OCI-LY7 (cell line): ENCODE measurements at regions not wholly inside any gene's neighbourhood (a gene's known extent, or its start where the extent isn't known, plus 50 kb on each side); places are given as distances from the start of the nearest gene placed in this dataset.
A peak's percentile ranks its signal among the peaks of the same experiment; 100 is the strongest.

ENCODE experiments used
- BruUV-seq: library from RNA; stranded (reverse); fragments of 400-500 nt; replicated peaks from 2 replicates; lab custom pipeline; 2021; lab: Mats Ljungman, UMichigan
- CTCF ChIA-PET: fragments of 300-600 bp; sonication (Branson Sonifier 250); formaldehyde crosslinking; loops from one replicate; lab custom pipeline; 2022; ENCODE audit warnings: antibody characterized with exemption; ENCODE audit not compliant: unreplicated experiment; lab: Charles Lee
- POLR2A ChIA-PET: fragments of 300-600 bp; sonication (Branson Sonifier 250); formaldehyde crosslinking; loops from one replicate; lab custom pipeline; 2022; ENCODE audit warnings: antibody characterized with exemption; lab: Charles Lee
- DNase-seq: peaks from one replicate; pipeline ENCODE4 v3.0.0-alpha.2; 2015; ENCODE audit warnings: low spot score
- H2AFZ ChIP-seq: fragments of 200-600 bp; sonication (generic), shearing (Covaris generic); 2 replicates; pipeline ENCODE4 v1.6.1; 2014; ENCODE audit warnings: mild to moderate bottlenecking, antibody characterized with exemption, low read length, moderate library complexity
- H3K27ac ChIP-seq: fragments of 200-600 bp; sonication (generic); 2 replicates; pipeline ENCODE4 v1.5.1; 2014; ENCODE audit warnings: mixed run types, low read depth, mild to moderate bottlenecking, moderate library complexity, low read length, inconsistent platforms; ENCODE audit not compliant: poor library complexity, severe bottlenecking
- H3K36me3 ChIP-seq: fragments of 200-600 bp; sonication (generic); 2 replicates; pipeline ENCODE4 v1.6.1; 2014; ENCODE audit warnings: mild to moderate bottlenecking, antibody characterized with exemption, low read length, moderate library complexity, mixed read lengths; ENCODE audit not compliant: insufficient read depth
- H3K4me1 ChIP-seq: fragments of 200-600 bp; sonication (generic); 2 replicates; pipeline ENCODE4 v1.5.1; 2014; ENCODE audit warnings: mild to moderate bottlenecking, low read length; ENCODE audit not compliant: insufficient read depth, poor library complexity, severe bottlenecking
- H3K4me2 ChIP-seq: fragments of 200-600 bp; sonication (generic); 2 replicates; pipeline ENCODE4 v1.6.1; 2014; ENCODE audit warnings: mild to moderate bottlenecking, low read length
- H3K4me3 ChIP-seq: fragments of 200-600 bp; sonication (generic); 2 replicates; pipeline ENCODE4 v1.5.1; 2014; ENCODE audit warnings: mild to moderate bottlenecking, low read depth, low read length; ENCODE audit not compliant: poor library complexity, severe bottlenecking
- H3K79me2 ChIP-seq: fragments of 200-600 bp; sonication (generic); 2 replicates; pipeline ENCODE4 v1.6.1; 2016; ENCODE audit warnings: low read depth, mild to moderate bottlenecking, low read length, moderate library complexity, mixed read lengths; ENCODE audit not compliant: insufficient read depth
- H3K9me2 ChIP-seq: fragments of 200-600 bp; sonication (generic); 2 replicates; pipeline ENCODE4 v1.6.1; 2016; ENCODE audit warnings: mild to moderate bottlenecking, low read length, mixed read lengths; ENCODE audit not compliant: insufficient read depth
- H3K9me3 ChIP-seq: fragments of 200-600 bp; sonication (generic); 2 replicates; pipeline ENCODE4 v1.6.1; 2014; ENCODE audit warnings: mild to moderate bottlenecking, mixed run types, low read length, mixed read lengths
- H4K20me1 ChIP-seq: fragments of 200-600 bp; sonication (generic); 2 replicates; pipeline ENCODE4 v1.6.1; 2014; ENCODE audit warnings: mild to moderate bottlenecking, antibody characterized with exemption, low read length, moderate library complexity, mixed read lengths; ENCODE audit not compliant: insufficient read depth
- EZH2phosphoT487 ChIP-seq: fragments of 200-600 bp; sonication (generic); IDR thresholded peaks from 2 replicates; pipeline ENCODE4 v1.6.1; 2018; ENCODE audit warnings: low read depth, borderline replicate concordance, mild to moderate bottlenecking, mixed run types, antibody characterized with exemption, low read length, moderate library complexity, mixed read lengths
- intact Hi-C: fragments of 100-400 bp; cut with micrococcal nuclease; formaldehyde crosslinking; loops from one replicate; pipeline ENCODE4 v1.10.0; 2022; ENCODE audit not compliant: unreplicated experiment
- TF ChIP-seq, protein P1 (sequence below): fragments of 200-600 bp; sonication (generic); conservative IDR thresholded peaks from 2 replicates; pipeline ENCODE4 v1.5.1; 2014; ENCODE audit warnings: mild to moderate bottlenecking, antibody characterized with exemption, low read length, moderate library complexity, mixed read lengths

DNA sequence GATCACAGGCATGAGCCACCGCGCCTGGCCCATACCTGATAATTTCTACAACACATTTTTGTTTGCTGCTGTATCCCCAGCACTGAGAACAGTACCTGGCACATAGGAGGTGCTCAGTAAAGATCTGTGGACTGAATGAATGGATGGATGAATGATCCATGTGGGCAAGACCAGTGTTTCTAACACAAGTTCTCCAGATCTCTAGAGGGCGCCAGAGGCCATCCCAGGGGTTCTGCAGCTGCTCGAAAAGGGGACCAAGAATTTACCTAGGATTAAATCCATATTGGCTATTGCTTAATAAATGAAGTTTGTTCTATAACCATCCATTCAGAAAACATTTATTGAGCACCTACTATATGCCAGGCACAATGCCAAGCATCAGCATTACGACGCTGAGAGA is 167.7 kb downstream of the ACTL8 start:
- Histone ChIP-seq H3K4me2 (no peak overlapping the region), H3K36me3 (no peaks in the 10 kb centered on the region), H4K20me1 (no peaks in the 10 kb centered on the region), H3K4me3 (no peak overlapping the region), H3K4me1 (no peaks in the 10 kb centered on the region), H3K27ac (no peak overlapping the region), H3K9me3 (no peaks in the 10 kb centered on the region), H3K9me2 (no peaks in the 10 kb centered on the region), H2AFZ (no peak overlapping the region), H3K79me2 (no peaks in the 10 kb centered on the region)
- ChIA-PET POLR2A (interaction anchor here (0.6 kb wide), 1 partner anchor 178 kb away, joined by 3 read pairs; no protein-coding TSS in a partner anchor), CTCF (no interaction called here)
- no TSS peak for BruUV-seq
- DNase-seq: peak; percentile 61
- no peak for TF ChIP-seq EZH2phosphoT487
- TF ChIP-seq, protein P1, sequence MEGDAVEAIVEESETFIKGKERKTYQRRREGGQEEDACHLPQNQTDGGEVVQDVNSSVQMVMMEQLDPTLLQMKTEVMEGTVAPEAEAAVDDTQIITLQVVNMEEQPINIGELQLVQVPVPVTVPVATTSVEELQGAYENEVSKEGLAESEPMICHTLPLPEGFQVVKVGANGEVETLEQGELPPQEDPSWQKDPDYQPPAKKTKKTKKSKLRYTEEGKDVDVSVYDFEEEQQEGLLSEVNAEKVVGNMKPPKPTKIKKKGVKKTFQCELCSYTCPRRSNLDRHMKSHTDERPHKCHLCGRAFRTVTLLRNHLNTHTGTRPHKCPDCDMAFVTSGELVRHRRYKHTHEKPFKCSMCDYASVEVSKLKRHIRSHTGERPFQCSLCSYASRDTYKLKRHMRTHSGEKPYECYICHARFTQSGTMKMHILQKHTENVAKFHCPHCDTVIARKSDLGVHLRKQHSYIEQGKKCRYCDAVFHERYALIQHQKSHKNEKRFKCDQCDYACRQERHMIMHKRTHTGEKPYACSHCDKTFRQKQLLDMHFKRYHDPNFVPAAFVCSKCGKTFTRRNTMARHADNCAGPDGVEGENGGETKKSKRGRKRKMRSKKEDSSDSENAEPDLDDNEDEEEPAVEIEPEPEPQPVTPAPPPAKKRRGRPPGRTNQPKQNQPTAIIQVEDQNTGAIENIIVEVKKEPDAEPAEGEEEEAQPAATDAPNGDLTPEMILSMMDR: peak; percentile 85
- intact Hi-C loops: loop anchor here (1.0 to 5.0 kb wide), 4 partner anchors 177 to 654 kb away; no protein-coding TSS in a partner anchor

DNA sequence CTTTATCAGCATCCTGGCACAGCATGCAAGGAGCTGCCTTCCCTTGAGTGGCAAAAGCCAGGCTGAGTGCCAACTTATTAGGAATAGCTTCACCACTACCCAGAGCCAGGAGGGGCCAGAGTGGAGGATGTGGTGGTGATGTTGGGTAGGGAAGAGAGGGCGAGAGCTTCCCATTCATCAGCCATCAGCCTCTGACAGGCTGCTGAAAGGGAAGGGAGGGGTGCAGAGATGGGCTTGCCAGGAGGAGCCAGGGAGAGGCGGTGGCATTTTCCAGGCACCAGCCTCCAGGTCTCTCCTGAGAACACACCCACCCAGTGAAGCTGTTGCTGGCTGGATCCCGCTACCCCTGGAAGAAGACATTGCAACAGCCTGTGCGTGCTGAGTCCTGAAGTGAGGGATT is 168.5 kb downstream of the ACTL8 start:
- no peaks in the 10 kb centered on the region for H3K9me2 ChIP-seq
- no TSS peak for BruUV-seq
- H2AFZ ChIP-seq: no peak overlapping the region
- no peaks in the 10 kb centered on the region for H3K79me2 ChIP-seq
- no peaks in the 10 kb centered on the region for H3K36me3 ChIP-seq
- no peak for TF ChIP-seq EZH2phosphoT487
- TF ChIP-seq, protein P1: no peak
- H3K27ac ChIP-seq: no peak overlapping the region
- no peak overlapping the region for H3K4me3 ChIP-seq
- POLR2A ChIA-PET: no interaction called here
- no peaks in the 10 kb centered on the region for H3K9me3 ChIP-seq
- H4K20me1 ChIP-seq: no peaks in the 10 kb centered on the region
- DNase-seq: no peak
- H3K4me2 ChIP-seq: no peak overlapping the region
- intact Hi-C loops: loop anchor here (1.0 to 5.0 kb wide), 4 partner anchors 177 to 654 kb away; no protein-coding TSS in a partner anchor
- CTCF ChIA-PET: no interaction called here
- H3K4me1 ChIP-seq: no peaks in the 10 kb centered on the region

DNA sequence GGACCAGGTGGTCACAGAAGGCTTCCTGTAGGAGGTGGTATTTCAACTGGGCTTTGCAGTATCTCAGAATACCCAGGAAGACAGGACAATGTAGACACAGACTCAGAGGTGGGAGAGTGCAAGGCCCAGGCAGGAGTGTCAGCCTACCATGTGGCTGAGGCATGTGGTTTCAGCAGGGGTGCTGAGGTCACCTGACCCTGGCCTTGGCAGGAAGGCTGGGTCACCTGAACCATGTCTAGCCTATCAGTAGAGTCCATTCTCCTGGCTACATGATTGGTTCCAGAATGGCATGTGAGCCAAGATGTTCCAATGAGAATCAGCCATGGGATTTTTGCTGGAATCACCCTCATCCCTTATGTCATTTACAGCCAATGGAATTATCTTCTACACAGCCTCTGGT is 169.4 kb downstream of the ACTL8 start:
- TF ChIP-seq, protein P1: no peak
- no peak for TF ChIP-seq EZH2phosphoT487
- DNase-seq: no peak
- no TSS peak for BruUV-seq
- no peak overlapping the region for H3K4me3 ChIP-seq
- POLR2A ChIA-PET: no interaction called here
- CTCF ChIA-PET: no interaction called here
- H4K20me1 ChIP-seq: no peaks in the 10 kb centered on the region
- no peaks in the 10 kb centered on the region for H3K4me1 ChIP-seq
- intact Hi-C loops: loop anchor here (5.0 kb wide), 2 partner anchors 293 to 653 kb away; no protein-coding TSS in a partner anchor
- H3K4me2 ChIP-seq: no peak overlapping the region
- no peaks in the 10 kb centered on the region for H3K36me3 ChIP-seq
- H3K27ac ChIP-seq: no peak overlapping the region
- no peaks in the 10 kb centered on the region for H3K9me3 ChIP-seq
- H3K79me2 ChIP-seq: no peaks in the 10 kb centered on the region
- no peaks in the 10 kb centered on the region for H3K9me2 ChIP-seq
- H2AFZ ChIP-seq: no peak overlapping the region
